DMS 273 (cell line): ENCODE measurements at regions not wholly inside any gene's neighbourhood (a gene's known extent, or its start where the extent isn't known, plus 50 kb on each side); places are given as distances from the start of the nearest gene placed in this dataset.
"Not testable (repeated sequence)": the region's sequence is repeated elsewhere in the genome, so short reads cannot be mapped to it uniquely, and the experiment has no call there.

Experiments used
- DNase-seq: peaks from one replicate; lab custom pipeline; 2025; ENCODE audit not compliant: unreplicated experiment; lab: John Stamatoyannopoulos, UW

GRCh38 chr13:22945321-22946226 is 235.2 kb upstream of the SGCG start:
- no peak for DNase-seq

DNA sequence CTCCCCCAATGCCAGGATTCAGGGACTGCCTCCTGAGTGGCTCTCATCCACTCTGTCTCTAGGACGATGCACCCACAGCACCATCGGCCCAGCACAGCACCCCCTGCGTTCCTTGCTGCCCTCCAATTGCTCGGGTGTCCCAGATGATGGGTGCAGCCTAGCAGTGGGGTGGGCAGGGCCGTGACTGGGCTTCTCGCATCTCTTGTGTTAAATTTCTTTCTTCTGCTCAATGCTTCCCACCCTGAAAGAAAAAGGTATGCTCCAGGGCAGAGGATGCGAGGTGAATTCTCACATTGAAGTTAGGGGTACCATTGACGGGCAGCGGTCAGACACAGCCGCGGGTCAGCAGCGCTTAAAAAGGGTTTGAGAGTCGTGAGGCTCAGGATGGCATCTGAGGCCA is 232.4 kb upstream of the SGCG start:
- no peak for DNase-seq

DNA sequence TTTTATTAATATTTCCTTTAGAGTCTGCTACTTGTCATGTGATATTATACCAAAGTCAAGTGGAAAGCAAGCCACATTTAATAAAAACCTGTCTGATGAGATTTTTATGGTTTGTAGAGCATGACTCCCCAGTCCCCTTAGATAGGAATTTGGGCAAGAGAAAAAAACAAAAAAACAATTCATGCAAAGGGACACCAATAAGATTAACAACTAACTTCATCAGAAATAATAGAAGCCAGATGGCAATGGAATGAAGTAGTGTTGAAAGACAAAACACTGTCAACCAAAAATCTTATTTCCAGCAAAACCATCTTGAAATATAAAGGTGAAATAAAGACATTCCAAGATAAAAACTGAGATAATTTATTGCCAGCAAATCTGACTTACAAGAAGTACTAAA is 228.8 kb upstream of the SGCG start:
- DNase-seq: not testable (repeated sequence)

DNA sequence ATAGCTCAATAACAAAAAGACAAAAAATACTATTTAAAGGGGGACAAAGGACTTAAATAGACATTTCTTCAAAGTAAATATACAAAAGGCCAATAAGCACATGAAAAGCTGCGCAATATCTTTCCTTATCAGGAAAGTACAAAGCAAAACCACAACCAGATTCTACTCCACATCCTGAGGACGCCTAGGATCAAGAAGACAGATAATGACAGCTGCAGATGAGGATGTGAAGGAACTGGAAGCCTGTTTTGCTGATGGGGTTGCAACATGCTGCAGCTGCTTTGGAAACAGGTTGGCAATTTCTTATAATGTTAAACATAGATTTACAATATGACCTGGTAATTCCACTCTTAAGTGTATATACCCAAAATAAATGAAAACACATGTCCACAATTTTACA is 225.6 kb upstream of the SGCG start:
- DNase-seq: not testable (repeated sequence)

- not testable (repeated sequence) for DNase-seq
Observed at GRCh38 chr13:22956456-22957115, 224.2 kb upstream of the SGCG start.

- not testable (repeated sequence) for DNase-seq
Observed at GRCh38 chr13:22959859-22960258, 220.9 kb upstream of the SGCG start.

DNA sequence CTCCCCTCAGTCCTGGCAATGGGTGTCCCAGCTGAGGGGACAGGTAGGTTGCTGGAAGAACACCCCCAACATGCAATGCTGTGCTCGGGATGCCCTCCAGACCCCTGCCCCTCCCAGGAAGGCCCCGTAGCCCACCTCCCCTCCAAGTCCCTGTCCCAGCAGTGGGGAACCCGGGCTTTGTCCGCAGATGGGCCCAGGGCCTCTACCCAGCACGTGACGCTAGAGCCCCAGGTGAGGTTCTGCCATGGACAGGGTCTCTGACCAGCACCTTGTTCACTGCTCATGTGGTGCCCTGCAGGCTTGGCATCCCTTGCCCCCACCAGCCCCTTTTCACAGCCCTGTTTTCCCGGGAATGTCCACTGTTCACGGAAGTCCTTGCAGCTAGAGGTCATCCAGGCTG is 220.0 kb upstream of the SGCG start:
- no peak for DNase-seq

- not testable (repeated sequence) for DNase-seq
Observed at GRCh38 chr13:22961342-22961741, 219.4 kb upstream of the SGCG start.

GRCh38 chr13:22961835-22962537 is 218.8 kb upstream of the SGCG start:
- no peak for DNase-seq

GRCh38 chr13:22963384-22964053 is 217.3 kb upstream of the SGCG start:
- DNase-seq: peak; percentile 6

DNA sequence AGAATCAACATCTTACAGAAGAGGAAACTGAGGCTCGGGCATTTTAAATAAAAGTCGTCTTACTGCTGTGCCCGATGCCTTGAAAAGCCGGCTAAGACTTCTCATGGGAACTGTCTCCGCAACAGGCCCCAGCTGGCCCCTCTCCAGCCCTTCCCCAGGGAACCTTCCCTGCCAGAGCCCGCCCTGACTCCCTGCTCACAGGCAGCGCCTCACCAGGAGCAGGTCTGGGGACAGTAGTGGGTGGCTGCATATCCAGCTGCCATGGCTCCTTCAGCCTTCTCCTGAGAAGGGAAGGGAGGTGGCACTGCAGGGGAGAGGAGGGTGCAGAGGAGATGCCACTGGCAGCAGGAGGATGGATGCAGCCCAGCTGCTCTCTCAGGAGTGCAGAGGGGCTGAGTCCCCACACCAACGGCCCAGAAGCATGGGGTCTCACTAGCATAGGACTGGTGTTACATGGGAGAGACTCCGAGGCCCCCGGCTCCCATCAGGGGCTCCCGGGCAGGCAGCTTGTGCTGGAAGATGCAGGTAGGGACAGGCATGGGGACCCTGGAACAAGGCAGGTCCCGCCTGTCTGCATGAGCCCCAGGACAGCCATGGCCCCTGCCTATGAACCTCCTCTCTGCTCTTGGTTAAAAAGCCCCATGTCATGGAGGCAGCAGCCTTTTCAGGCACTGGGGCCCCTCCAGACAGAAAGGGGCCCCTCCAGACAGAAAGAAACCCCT is 216.4 kb upstream of the SGCG start:
- DNase-seq: no peak

- not testable (repeated sequence) for DNase-seq
Observed at GRCh38 chr13:22965011-22965857, 215.5 kb upstream of the SGCG start.

DNA sequence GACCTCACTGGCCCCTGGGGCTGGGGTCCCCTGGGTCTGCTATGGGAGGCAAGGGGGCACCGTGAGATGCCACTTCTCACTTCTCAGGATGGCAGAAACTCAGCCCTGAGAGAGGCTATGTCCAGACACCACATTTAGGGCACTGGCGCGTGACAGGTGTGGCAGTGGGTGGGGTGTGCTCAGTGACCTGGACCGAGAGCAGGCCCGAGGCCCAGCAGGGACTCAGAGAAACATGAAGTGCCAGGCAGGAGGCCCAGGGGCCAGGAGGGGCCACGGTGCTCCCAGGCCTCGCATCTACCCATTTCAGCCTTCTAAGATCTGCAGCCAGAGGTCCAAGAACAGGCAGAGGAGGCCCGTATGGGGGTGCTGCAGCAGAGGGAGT is 214.9 kb upstream of the SGCG start:
- not testable (repeated sequence) for DNase-seq

DNA sequence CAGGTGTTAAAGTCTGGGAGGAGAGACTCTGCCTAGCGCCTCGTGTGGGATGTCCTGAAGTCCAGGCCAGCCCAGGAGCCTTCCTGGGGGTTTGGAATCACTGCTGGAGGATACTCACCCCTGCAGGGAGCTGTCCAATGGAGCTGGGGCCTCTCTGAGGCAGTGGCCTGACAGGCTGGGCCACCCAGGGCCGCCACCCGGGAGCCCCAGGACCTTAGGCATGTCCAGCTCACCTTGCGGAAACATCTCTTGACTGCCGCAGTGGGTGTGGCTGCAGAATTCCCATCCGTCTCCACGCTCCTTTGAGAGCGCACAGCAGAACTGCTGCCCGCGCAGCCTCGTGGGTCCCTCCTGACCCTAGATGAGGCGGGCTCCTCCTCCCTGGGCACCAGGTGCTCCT is 214.0 kb upstream of the SGCG start:
- not testable (repeated sequence) for DNase-seq

DNA sequence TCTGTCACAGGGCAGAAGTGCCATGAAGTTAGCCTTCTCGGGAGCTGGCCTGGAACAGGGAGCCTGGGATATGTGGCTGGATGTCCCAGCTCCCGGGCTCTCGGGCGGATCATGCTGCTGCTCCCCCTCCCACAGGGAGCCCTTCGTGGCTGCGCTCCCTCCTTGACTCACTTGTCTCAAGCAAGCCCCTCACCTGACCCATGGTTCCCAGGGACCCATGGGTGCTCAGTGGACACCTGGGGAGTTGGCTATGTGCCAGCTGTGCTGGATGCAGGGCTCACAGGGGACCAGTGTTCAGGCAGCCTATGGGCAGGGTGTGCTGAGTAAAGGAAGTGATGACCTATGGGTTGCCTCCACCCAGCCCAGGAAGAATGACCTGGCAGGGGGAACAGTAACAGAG is 213.1 kb upstream of the SGCG start:
- DNase-seq: peak; percentile 3

- DNase-seq: no peak
Observed at GRCh38 chr13:22979952-22980351, 200.8 kb upstream of the SGCG start.

DNA sequence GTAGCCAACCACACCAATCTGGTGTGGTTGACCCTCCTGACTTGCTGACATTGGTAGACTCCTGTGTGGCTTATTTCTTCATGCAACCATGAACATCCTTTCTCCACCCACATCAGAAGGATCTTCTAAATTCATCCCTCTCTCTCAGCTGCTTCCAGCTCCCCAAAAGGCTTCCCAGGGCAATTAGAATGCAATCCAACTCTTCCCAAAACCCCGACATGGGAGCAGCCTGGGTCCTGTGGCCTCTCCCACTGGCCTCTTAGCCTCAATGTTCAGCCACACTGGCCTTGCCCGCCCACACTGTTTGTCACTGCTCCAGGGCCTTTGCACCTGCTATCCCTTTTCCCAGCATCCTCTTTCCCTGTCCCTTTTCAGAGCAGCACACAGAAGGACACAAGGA is 199.8 kb upstream of the SGCG start:
- DNase-seq: no peak

DNA sequence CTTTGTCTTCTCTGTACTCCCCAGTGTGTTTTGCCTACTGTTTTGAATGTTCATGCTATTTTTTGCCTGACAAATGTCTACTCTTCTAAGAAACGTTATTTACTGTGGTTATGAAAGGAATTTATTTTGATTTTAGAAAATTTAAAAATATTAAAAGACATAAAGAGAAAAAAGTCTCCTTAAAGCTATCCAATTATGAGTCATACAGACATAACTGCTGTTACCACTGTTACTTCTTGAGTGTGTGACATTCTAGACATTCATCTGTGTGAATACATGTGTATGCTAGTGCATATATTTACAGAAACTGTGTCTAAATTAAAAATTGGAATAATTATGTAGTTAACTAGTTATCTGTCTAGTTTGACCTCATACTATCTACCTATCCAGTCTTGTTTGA is 187.6 kb upstream of the SGCG start:
- no peak for DNase-seq

DNA sequence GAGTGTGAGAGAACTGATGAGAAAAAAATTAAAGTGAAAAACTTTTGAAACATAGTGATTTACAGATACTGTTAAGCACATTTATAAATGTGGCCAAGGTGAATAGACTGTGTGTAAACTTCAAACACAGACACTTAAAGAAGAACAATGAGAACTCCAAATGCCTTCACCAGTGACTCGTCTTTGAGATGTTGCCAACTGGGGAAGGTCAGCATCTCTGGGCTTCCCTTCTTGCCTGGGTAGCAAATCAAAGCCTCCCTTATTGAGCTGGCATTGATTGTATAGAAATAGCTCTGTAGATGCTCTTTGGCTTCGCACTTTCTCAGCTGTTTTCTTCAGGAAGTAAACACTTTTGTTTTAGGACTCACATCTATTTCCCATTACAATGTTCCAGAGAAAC is 177.3 kb upstream of the SGCG start:
- DNase-seq: no peak

DNA sequence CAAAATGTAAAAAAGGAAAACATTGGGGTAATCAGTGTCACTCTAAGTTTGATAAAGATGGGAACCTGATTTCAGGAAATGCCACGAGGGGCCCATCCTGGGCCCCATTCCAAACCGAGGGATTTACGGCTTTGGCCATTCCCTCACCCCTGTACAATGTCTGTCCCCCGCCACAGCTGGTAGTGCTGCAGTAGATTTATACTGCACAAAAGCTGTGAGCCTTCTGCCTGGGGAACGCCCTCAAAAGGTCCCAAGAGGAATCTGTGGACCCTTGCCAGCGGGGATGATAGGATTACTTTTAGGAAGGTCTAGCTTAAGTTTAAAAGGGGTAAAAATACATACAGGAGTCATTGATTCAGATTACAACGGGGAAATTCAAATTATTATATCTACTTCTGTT is 173.4 kb upstream of the SGCG start:
- DNase-seq: peak; percentile 48
